ENCODE measurements at regions not wholly inside any gene's neighbourhood (a gene's known extent, or its start where the extent isn't known, plus 50 kb on each side); places are given as distances from the start of the nearest gene placed in this dataset.
"Not testable (repeated sequence)": the region's sequence is repeated elsewhere in the genome, so short reads cannot be mapped to it uniquely, and the experiment has no call there.

DNA sequence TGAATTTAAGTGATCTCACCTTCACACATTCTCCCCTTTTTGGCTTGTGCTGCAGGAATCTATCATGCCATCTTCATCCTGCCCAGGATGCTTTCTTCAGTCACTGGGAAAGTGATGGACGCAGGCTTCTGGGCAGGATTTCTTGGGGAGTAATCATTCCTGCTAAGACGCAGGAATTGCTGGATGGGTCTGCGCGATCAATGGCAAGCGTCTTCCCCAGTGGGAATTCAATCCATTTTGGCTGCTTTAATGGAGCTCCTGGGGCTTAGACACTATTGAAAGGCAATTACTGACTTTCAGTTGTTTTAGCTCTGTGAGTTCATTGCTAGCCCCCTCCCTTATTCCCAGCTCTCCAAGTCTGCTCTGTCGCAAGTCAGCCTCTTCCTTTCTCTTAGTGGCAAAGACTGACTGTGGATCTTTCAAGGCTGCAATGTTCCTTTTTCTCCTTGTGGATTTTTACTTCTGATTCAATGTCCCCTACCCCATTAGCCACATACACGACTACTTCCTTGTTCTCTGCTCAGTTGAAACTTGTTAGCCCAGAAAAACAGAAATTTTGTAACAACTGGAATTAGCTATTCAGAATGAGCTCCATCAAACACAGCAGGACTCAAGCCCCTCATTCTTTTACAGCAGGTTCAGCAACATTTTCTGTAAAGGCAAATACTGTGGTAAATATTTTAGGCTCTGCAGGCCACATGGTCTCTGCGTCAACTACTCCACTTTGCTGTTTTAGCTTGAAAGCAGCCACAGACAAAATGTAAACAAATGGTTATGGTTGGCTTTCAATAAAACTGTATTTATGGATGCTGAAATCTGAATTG lies 154.9 kb downstream of the ASB9 start:
- no peak for DNase-seq

DNA sequence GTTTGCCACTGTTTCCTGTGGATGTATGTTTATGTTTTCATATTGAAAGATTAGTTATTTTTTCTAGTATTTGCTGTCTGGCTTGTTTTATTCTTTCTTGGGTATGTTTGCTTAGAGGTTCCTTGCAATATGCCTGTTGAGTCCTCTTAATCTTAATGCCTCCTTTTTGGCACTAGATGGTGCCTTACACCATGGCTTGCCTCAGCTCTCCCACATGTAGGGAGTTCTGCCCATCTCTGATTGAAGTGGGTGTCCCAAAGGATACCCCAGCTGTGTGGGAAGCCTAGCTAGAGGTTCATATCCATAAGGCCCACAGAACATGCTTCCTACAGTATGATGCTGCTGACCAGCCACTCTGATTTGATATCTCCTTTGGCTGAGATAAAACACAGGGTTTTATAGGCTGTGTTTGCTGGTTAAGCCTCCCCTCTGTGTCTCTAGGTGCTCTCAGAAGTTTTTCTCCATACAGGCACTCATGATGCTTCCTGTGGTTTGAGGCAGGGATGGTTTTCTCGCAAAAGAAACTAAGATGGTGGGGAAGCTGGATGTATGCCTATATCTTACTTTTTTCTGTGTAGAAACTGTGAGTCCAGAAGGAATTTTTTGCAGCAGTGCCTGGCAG lies 162.4 kb downstream of the ASB9 start:
- DNase-seq = peak; percentile 7

- no peak for DNase-seq
Measured at GRCh38 chrX:15098505-15098904, 171.4 kb downstream of the ASB9 start.

- no peak for DNase-seq
Measured at GRCh38 chrX:15087747-15088146, 182.1 kb downstream of the ASB9 start.

- DNase-seq = no peak
Measured at GRCh38 chrX:15073313-15073712, 196.6 kb downstream of the ASB9 start.

- no peak for DNase-seq
Measured at GRCh38 chrX:15072880-15073279, 197.0 kb downstream of the ASB9 start.

GRCh38 chrX:15072259-15072658 lies 197.6 kb downstream of the ASB9 start:
- no peak for DNase-seq

DNA sequence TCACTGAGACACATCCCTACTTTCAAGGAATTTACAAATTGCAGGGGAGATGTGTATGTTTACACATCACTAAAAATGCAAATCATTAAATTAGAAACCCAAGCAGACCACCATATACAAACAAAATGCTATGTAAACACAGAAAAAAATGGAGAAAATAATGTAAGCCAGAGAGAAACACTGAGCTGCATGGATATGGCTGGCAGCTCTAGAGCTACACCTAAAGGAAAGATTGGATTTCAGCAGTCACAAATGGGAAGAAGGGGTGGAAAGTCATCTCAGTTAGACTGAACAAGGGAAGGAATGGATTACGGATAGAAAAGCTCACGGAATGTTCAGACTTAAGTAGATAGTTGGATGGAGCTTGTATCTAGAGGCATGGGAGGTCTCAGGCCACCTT lies 186.3 kb downstream of the MOSPD2 start:
- DNase-seq = no peak

DNA sequence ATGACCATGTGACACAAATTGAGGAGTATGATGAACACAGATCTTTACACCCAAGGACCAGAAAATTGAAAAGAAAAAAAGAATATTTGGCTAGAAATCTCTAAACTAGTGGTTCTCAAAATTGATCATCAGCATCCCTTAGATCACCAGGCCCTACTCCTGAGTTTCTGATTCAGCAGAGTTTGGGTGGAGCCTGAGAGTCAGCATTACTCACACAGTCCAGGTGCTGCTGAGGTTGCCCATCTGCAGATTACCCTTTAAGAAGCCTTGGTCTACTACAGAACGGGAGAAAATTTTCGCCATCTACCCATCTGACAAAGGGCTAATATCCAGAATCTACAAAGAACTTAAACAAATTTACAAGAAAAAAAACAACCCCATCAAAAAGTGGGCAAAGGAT lies 182.8 kb downstream of the MOSPD2 start:
- DNase-seq = no peak

DNA sequence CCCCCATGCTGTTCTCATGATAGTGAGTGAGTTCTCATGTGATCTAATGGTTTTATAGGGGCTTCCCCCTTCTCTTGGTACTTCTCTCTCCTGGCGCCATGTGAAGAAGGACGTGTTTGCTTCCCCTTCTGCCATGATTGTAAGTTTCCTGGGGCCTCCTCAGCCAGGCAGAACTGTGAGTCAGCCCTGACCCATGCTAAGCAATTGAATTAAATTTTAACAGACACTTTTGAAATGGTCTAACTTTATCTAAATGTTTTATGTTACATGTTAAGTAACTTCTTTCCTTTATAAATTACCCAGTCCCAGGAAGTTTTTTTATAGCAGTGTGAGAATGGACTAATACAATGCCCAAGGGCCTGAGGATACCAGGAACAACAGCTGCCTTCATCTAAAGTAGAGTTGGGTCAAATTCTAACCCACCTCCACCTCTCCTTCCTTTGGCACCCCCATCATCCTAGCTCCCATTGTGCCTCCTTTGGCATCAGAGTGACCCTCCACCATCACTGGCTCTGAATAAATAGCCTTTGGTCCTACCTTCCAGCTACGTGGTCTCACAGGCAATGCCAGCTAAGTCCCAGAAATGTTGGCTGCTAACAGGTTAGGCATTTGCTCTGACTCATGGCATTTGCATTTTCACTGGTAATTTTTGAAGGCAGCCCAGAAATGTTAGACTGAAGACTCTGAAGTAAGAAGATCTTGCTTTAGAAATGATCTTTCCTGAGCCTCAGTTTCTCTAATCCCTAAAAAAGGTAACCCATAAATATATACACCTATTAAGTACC lies 182.1 kb downstream of the MOSPD2 start:
- no peak for DNase-seq

GRCh38 chrX:15050395-15050794 lies 177.2 kb downstream of the MOSPD2 start:
- DNase-seq = no peak

DNA sequence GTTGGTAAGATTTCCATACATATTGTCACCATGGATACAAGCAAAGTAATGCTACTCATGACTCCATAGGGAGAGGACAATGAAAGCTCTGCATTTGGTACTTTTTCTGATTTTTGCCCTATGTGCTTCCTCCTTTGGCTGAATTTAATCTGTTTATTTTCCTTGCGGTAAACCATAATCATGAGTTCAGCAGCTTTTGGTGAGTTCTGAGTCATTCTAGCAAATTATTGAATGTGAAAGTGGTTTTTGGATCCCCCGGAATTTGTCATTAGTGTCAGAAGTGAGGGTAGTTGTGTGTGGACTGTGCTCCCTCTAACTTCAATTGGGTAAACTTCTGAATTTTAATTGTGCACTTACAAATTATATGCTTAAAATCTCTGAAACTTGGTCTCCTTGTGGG lies 170.3 kb downstream of the MOSPD2 start:
- no peak for DNase-seq

- no peak for DNase-seq
Measured at GRCh38 chrX:15033917-15034316, 160.7 kb downstream of the MOSPD2 start.

- no peak for DNase-seq
Measured at GRCh38 chrX:15017491-15017890, 144.3 kb downstream of the MOSPD2 start.

- DNase-seq = no peak
Measured at GRCh38 chrX:15016051-15016450, 142.8 kb downstream of the MOSPD2 start.

DNA sequence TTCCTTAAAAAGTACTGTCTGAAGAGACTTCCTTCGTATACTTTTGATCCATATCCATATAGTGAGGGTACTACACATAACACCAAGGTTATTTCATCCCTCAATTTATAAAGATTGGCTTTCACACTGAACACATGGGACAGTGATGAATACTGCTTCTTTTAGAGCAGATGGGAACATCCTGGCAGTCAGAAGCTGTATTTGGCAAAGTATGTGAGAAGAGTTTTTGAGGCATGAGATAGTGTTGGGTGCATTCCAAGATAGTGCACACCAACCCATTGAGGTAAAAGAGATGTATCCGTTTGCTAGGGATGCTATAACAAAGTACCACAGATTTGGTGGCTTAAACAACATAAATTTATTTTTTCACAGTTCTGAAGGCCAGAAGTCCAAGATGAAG lies 141.1 kb downstream of the MOSPD2 start:
- no peak for DNase-seq

DNA sequence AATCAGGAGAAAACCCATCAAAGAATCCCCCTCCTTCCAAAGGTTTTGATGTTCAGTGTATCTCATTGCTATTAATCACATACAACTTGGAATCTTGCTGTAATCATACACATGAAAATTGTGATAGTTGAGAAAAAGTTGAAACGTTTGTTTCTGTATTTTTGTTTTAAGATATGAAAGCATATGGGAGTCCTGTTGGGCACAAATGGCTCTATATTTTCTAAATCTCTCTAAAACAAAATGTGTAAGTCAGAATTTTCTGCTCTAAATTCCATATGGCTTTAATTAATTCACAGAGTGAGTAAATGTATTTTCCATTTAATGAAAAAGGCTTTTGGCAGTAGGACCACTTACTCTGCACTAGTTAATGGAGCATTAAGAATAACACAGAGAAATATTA lies 140.2 kb downstream of the MOSPD2 start:
- DNase-seq = no peak

GRCh38 chrX:14997271-14997670 lies 124.0 kb downstream of the MOSPD2 start:
- DNase-seq = no peak

GRCh38 chrX:14984425-14984824 lies 111.2 kb downstream of the MOSPD2 start:
- DNase-seq = not testable (repeated sequence)

All from stimulated activated CD4-positive, alpha-beta T cell treated with anti-CD3 and anti-CD28 coated beads, Interleukin-4, amount 100 ng/mL, for 24 hours (primary cell).